ENCODE measurements at regions not wholly inside any gene's neighbourhood (a gene's known extent, or its start where the extent isn't known, plus 50 kb on each side); places are given as distances from the start of the nearest gene placed in this dataset.

- Histone ChIP-seq H3K4me2 (ENCODE audit: insufficient read depth, low read length) (no peak overlapping the region), H3K4me1 (ENCODE audit: insufficient read depth, low read length) (peaks cover 22% of the 10 kb centered on the region), H3K36me3 (ENCODE audit: insufficient read depth, low read length) (no peaks in the 10 kb centered on the region), H2AFZ (ENCODE audit: low read length) (peak overlapping the region; percentile 27), H3K27ac (ENCODE audit: low read depth, low read length) (no peak overlapping the region), H3K79me2 (ENCODE audit: insufficient read depth, low read length) (no peaks in the 10 kb centered on the region), H4K20me1 (ENCODE audit: insufficient read depth, low read length) (no peaks in the 10 kb centered on the region), H3K4me3 (ENCODE audit: insufficient read depth, low read length) (no peak overlapping the region), H3K27me3 (ENCODE audit: insufficient read depth, low read length) (no peaks in the 10 kb centered on the region), H3K9me3 (ENCODE audit: low read depth, low read length) (no peaks in the 10 kb centered on the region)
- TF ChIP-seq, protein P1, sequence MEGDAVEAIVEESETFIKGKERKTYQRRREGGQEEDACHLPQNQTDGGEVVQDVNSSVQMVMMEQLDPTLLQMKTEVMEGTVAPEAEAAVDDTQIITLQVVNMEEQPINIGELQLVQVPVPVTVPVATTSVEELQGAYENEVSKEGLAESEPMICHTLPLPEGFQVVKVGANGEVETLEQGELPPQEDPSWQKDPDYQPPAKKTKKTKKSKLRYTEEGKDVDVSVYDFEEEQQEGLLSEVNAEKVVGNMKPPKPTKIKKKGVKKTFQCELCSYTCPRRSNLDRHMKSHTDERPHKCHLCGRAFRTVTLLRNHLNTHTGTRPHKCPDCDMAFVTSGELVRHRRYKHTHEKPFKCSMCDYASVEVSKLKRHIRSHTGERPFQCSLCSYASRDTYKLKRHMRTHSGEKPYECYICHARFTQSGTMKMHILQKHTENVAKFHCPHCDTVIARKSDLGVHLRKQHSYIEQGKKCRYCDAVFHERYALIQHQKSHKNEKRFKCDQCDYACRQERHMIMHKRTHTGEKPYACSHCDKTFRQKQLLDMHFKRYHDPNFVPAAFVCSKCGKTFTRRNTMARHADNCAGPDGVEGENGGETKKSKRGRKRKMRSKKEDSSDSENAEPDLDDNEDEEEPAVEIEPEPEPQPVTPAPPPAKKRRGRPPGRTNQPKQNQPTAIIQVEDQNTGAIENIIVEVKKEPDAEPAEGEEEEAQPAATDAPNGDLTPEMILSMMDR (IDR thresholded peaks at IDR 0.05; ENCODE audit: extremely low read depth, low read depth, low read length) = no peak
- no peak for DNase-seq (ENCODE audit: insufficient read length, low spot score, missing footprints)
These were observed 217.2 kb upstream of the BMP4 start for GRCh38 chr14:54173802-54174201.

DNA sequence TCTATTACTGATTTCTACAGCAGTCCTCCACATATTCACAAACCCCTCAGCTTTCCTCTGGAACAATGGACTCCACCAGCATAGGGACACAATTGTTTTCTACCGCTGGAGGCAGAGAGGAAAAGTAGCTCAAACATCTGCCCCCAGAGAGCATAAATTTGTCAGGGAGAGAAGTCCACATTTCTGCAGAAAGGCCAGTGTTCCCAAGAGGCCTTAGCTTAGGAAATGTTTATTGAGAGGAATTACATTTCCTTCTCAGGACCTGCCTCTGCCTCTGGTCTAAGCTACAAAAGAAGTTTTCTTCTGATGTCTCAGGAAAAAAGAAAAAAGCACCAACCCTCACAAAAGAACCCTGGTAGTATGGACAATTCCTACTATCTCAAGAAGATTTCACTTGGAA lies 217.8 kb upstream of the BMP4 start:
- Histone ChIP-seq H3K4me1 (ENCODE audit: insufficient read depth, low read length) (peaks cover 15% of the 10 kb centered on the region), H3K79me2 (ENCODE audit: insufficient read depth, low read length) (no peaks in the 10 kb centered on the region), H3K9me3 (ENCODE audit: low read depth, low read length) (no peaks in the 10 kb centered on the region), H3K27ac (ENCODE audit: low read depth, low read length) (no peak overlapping the region), H3K4me2 (ENCODE audit: insufficient read depth, low read length) (no peak overlapping the region), H3K36me3 (ENCODE audit: insufficient read depth, low read length) (no peaks in the 10 kb centered on the region), H3K4me3 (ENCODE audit: insufficient read depth, low read length) (no peak overlapping the region), H4K20me1 (ENCODE audit: insufficient read depth, low read length) (no peaks in the 10 kb centered on the region), H2AFZ (ENCODE audit: low read length) (no peak overlapping the region), H3K27me3 (ENCODE audit: insufficient read depth, low read length) (no peaks in the 10 kb centered on the region)
- TF ChIP-seq, protein P1 (IDR thresholded peaks at IDR 0.05; ENCODE audit: extremely low read depth, low read depth, low read length) = no peak
- DNase-seq (ENCODE audit: insufficient read length, low spot score, missing footprints) = peak; percentile 78

DNA sequence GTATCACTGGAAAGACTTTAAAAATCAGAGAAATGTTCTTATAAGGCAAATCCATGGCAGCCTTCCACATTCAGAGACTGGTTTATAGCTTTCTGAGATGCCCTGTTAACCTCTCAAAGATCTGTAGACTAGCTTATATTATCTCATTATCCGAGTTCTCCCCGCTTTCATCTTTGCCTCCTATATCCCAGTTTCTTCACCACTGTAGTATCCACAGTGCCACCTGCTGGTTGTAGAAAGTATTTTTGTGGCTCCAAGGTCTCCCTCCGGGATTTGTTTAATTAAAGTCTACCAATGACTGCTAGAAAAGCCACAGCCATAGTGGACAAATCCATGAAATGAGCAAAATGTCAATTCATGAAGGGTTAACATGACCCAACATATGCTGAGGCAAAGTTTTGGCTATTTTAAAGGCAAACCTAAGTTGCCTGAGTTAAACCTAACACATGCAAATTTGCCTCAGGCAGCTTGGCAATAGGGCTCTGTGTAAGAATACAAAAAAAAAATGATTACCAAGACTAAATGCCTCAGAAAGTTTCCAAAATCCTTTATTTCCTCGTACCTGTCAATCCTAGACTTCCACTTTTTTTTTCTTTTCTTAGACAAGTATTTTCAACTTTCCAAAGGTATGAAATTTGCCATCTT lies 218.8 kb upstream of the BMP4 start:
- peak overlapping the region; percentile 43 for H2AFZ ChIP-seq (ENCODE audit: low read length)
- no peak overlapping the region for H3K27ac ChIP-seq (ENCODE audit: low read depth, low read length)
- no peaks in the 10 kb centered on the region for H3K9me3 ChIP-seq (ENCODE audit: low read depth, low read length)
- no peaks in the 10 kb centered on the region for H4K20me1 ChIP-seq (ENCODE audit: insufficient read depth, low read length)
- no peaks in the 10 kb centered on the region for H3K27me3 ChIP-seq (ENCODE audit: insufficient read depth, low read length)
- peaks cover 12% of the 10 kb centered on the region for H3K4me1 ChIP-seq (ENCODE audit: insufficient read depth, low read length)
- H3K4me2 ChIP-seq (ENCODE audit: insufficient read depth, low read length) = peak overlapping the region; percentile 41
- no peaks in the 10 kb centered on the region for H3K79me2 ChIP-seq (ENCODE audit: insufficient read depth, low read length)
- no peak for DNase-seq (ENCODE audit: insufficient read length, low spot score, missing footprints)
- no peak overlapping the region for H3K4me3 ChIP-seq (ENCODE audit: insufficient read depth, low read length)
- H3K36me3 ChIP-seq (ENCODE audit: insufficient read depth, low read length) = no peaks in the 10 kb centered on the region
- TF ChIP-seq, protein P1 (IDR thresholded peaks at IDR 0.05; ENCODE audit: extremely low read depth, low read depth, low read length) = peak; percentile 79

- H4K20me1 ChIP-seq (ENCODE audit: insufficient read depth, low read length) = no peaks in the 10 kb centered on the region
- H3K27me3 ChIP-seq (ENCODE audit: insufficient read depth, low read length) = no peaks in the 10 kb centered on the region
- no peak overlapping the region for H3K4me3 ChIP-seq (ENCODE audit: insufficient read depth, low read length)
- DNase-seq (ENCODE audit: insufficient read length, low spot score, missing footprints) = no peak
- no peaks in the 10 kb centered on the region for H3K79me2 ChIP-seq (ENCODE audit: insufficient read depth, low read length)
- H3K4me1 ChIP-seq (ENCODE audit: insufficient read depth, low read length) = peaks cover 12% of the 10 kb centered on the region
- TF ChIP-seq, protein P1 (IDR thresholded peaks at IDR 0.05; ENCODE audit: extremely low read depth, low read depth, low read length) = no peak
- H3K36me3 ChIP-seq (ENCODE audit: insufficient read depth, low read length) = no peaks in the 10 kb centered on the region
- no peak overlapping the region for H3K27ac ChIP-seq (ENCODE audit: low read depth, low read length)
- no peak overlapping the region for H2AFZ ChIP-seq (ENCODE audit: low read length)
- H3K9me3 ChIP-seq (ENCODE audit: low read depth, low read length) = no peaks in the 10 kb centered on the region
- H3K4me2 ChIP-seq (ENCODE audit: insufficient read depth, low read length) = no peak overlapping the region
These were observed 219.8 kb upstream of the CDKN3 start for GRCh38 chr14:54177019-54177418.
